Lower leg skin (tissue), 4 donors: ENCODE measurements at regions not wholly inside any gene's neighbourhood (a gene's known extent, or its start where the extent isn't known, plus 50 kb on each side); places are given as distances from the start of the nearest gene placed in this dataset.

Experiments
- DNase-seq, 2 donors: peaks; one replicate each; pipeline ENCODE4 v3.0.0-alpha.2; 2019; ENCODE audit warnings: low spot score in 2 of 2
- H3K4me3 ChIP-seq: fragments of 200-600 bp; sonication (generic); 2 replicates; pipeline ENCODE4 v1.5.1; 2017; ENCODE audit warnings: mild to moderate bottlenecking, low read depth; ENCODE audit not compliant: poor library complexity, severe bottlenecking
- POLR2A ChIP-seq, 2 donors: fragments of 450-650 bp; IDR thresholded peaks; one replicate each; pipeline ENCODE4 v1.6.1; 2016 to 2017; ENCODE audit warnings: antibody characterized with exemption in 2 of 2, mild to moderate bottlenecking in 1 of 2, moderate library complexity in 1 of 2
- WGBS, 2 donors: methylation state at CpG; one replicate each; pipeline ENCODE4 v1.1.5; 2018; 5-methylcytosine and 5-hydroxymethylcytosine counted together
- intact Hi-C: fragments of 100-400 bp; cut with DNase I; formaldehyde crosslinking; loops from one replicate; pipeline ENCODE4 v1.15.0; 2023; ENCODE audit warnings: low total_unique reads
- TF ChIP-seq, protein P1 (sequence below), 3 donors: fragments of 450-650 bp; IDR thresholded peaks; one replicate each; pipeline ENCODE4 v1.5.1; 2016; ENCODE audit warnings: antibody characterized with exemption in 3 of 3, mild to moderate bottlenecking in 3 of 3, moderate library complexity in 2 of 3

DNA sequence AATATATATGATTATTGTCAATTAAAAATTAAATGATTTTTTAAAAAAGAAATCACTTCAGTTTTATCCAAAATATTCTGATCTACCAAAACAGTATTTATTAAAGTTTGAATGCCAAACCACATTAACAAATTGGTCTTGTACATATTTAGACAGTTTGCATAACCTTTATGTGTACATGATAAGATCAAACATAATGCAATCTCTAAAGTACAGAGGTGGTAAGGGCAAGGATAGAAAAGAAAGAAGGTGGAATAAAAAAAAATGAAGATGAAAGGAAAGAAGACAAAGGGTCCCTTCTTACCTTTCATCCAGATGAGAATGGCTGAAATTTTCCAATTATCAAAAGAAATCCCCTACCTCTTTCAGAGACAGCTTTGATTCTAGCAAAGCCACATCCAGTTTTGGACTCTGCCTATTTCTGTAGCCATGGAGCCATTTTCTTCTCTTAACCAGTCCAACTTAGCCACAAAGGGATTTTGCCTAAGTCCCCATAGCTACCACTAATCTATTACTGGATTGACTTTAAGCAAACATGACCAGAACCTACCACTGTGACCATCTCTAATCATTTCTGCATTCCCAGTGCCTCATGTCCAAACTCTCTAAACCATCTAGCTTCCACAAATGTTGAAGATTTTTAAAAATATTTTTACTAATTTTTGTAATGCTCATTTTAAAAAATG lies 133.3 kb upstream of the TRPM3 start:
- TF ChIP-seq, protein P1, sequence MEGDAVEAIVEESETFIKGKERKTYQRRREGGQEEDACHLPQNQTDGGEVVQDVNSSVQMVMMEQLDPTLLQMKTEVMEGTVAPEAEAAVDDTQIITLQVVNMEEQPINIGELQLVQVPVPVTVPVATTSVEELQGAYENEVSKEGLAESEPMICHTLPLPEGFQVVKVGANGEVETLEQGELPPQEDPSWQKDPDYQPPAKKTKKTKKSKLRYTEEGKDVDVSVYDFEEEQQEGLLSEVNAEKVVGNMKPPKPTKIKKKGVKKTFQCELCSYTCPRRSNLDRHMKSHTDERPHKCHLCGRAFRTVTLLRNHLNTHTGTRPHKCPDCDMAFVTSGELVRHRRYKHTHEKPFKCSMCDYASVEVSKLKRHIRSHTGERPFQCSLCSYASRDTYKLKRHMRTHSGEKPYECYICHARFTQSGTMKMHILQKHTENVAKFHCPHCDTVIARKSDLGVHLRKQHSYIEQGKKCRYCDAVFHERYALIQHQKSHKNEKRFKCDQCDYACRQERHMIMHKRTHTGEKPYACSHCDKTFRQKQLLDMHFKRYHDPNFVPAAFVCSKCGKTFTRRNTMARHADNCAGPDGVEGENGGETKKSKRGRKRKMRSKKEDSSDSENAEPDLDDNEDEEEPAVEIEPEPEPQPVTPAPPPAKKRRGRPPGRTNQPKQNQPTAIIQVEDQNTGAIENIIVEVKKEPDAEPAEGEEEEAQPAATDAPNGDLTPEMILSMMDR (IDR thresholded peaks at IDR 0.05): no peak
- no peak for TF ChIP-seq POLR2A (IDR thresholded peaks at IDR 0.05)
- intact Hi-C loops: no loop called here
- DNase-seq: no peak
- no peak overlapping the region for H3K4me3 ChIP-seq

GRCh38 chr9:71253011-71253410 lies 131.6 kb upstream of the TRPM3 start:
- no peak for TF ChIP-seq POLR2A (IDR thresholded peaks at IDR 0.05)
- TF ChIP-seq, protein P1 (IDR thresholded peaks at IDR 0.05): no peak
- intact Hi-C loops: no loop called here
- DNase-seq: no peak
- 43 to 50% methylated on average over 1 of the region's 1 CpG for WGBS, 2 donors
- H3K4me3 ChIP-seq: no peak overlapping the region

- intact Hi-C loops: no loop called here
- H3K4me3 ChIP-seq: no peak overlapping the region
- TF ChIP-seq, protein P1 (IDR thresholded peaks at IDR 0.05): no peak
- no peak for TF ChIP-seq POLR2A (IDR thresholded peaks at IDR 0.05)
- no peak for DNase-seq
- WGBS, 2 donors: 59 to 65% methylated on average over 4 of the region's 4 CpGs
These were observed 129.2 kb upstream of the TRPM3 start for GRCh38 chr9:71250581-71250980.

- TF ChIP-seq, protein P1 (IDR thresholded peaks at IDR 0.05): no peak
- no peak for TF ChIP-seq POLR2A (IDR thresholded peaks at IDR 0.05)
- DNase-seq: no peak
- WGBS, 2 donors: 13 to 14% methylated on average over 5 of the region's 5 CpGs
- no peak overlapping the region for H3K4me3 ChIP-seq
- intact Hi-C loops: loop anchor here (10.0 kb wide), 1 partner anchor 605 kb away; no protein-coding TSS in a partner anchor
These were observed 128.4 kb upstream of the TRPM3 start for GRCh38 chr9:71249729-71250317.

DNA sequence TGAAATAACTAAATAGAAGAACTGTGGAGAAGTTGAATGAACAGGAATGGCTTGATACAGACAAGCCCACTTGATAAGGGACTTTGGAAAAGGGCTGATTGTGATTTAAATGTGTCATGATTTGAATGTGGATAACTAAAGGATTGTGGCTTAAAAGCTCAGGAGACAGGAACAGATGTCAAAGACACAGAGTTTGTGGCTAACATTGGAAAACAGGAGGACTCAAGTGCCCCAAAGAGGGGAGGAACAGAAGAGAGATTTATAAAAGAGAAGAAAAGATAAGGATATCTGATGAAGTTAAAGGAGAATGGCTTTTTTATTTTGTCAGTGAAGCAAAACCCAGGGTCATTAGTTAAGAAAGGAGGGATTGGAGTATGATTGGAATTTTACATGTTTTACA lies 124.2 kb upstream of the TRPM3 start:
- intact Hi-C loops: loop anchor here (10.0 kb wide), 1 partner anchor 601 kb away; no protein-coding TSS in a partner anchor
- no peak overlapping the region for H3K4me3 ChIP-seq
- TF ChIP-seq, protein P1 (IDR thresholded peaks at IDR 0.05): no peak
- no peak for TF ChIP-seq POLR2A (IDR thresholded peaks at IDR 0.05)
- no peak for DNase-seq
